ENCODE measurements at regions not wholly inside any gene's neighbourhood (a gene's known extent, or its start where the extent isn't known, plus 50 kb on each side); places are given as distances from the start of the nearest gene placed in this dataset.

GRCh38 chr6:126546541-126547120 lies 206.7 kb downstream of the CENPW start:
- peak; percentile 13 for DNase-seq (ENCODE audit: low read depth)
- TF ChIP-seq, protein P1, sequence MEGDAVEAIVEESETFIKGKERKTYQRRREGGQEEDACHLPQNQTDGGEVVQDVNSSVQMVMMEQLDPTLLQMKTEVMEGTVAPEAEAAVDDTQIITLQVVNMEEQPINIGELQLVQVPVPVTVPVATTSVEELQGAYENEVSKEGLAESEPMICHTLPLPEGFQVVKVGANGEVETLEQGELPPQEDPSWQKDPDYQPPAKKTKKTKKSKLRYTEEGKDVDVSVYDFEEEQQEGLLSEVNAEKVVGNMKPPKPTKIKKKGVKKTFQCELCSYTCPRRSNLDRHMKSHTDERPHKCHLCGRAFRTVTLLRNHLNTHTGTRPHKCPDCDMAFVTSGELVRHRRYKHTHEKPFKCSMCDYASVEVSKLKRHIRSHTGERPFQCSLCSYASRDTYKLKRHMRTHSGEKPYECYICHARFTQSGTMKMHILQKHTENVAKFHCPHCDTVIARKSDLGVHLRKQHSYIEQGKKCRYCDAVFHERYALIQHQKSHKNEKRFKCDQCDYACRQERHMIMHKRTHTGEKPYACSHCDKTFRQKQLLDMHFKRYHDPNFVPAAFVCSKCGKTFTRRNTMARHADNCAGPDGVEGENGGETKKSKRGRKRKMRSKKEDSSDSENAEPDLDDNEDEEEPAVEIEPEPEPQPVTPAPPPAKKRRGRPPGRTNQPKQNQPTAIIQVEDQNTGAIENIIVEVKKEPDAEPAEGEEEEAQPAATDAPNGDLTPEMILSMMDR (conservative IDR thresholded peaks at IDR 0.05; ENCODE audit: low read depth, low read length) = no peak
- no peak overlapping the region for H3K4me3 ChIP-seq (ENCODE audit: low read length)

DNA sequence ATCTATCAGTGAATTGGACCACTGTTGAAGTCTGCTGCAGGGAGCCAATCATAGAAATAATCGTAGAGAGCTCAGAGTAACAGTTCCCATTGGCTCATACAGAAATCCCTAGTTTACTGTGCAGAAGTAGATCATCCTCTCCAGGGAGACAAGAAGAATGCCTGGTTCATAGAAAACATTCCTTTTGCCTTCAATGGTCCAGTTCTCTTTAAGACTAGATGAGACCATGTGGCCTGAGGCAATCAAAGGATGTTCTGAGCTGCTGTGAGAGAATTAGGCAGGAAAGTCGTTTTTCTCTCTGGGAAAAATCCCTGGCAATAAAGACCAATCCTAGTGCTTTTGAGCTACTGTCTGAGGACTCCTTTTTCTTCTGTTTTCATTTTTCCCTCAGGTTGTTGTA lies 208.4 kb downstream of the CENPW start:
- no peak for DNase-seq (ENCODE audit: low read depth)
- no peak overlapping the region for H3K4me3 ChIP-seq (ENCODE audit: low read length)
- TF ChIP-seq, protein P1 (conservative IDR thresholded peaks at IDR 0.05; ENCODE audit: low read depth, low read length) = no peak

DNA sequence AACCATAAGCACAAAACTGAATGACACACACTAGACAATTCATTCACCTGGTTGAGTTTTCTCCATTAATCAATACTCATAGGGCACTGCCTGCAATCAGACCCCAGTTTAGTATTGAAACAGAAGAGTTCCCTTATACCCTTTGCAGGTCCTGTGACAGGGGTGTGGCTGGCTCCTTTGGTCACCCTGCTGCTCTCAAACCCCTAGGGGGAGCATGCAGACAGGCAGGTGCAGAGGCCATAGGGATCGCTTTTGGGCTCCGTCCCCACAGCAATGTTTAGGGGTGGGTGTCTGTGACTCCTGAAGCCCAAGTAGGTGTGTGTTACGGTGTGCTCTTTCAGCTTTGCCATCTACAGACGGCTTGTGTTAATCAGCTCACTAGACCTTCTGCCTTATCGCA lies 210.4 kb downstream of the CENPW start:
- TF ChIP-seq, protein P1 (conservative IDR thresholded peaks at IDR 0.05; ENCODE audit: low read depth, low read length) = no peak
- no peak for DNase-seq (ENCODE audit: low read depth)
- H3K4me3 ChIP-seq (ENCODE audit: low read length) = no peak overlapping the region

GRCh38 chr6:126551832-126552231 lies 211.9 kb downstream of the CENPW start:
- DNase-seq (ENCODE audit: low read depth) = no peak
- H3K4me3 ChIP-seq (ENCODE audit: low read length) = no peak overlapping the region
- TF ChIP-seq, protein P1 (conservative IDR thresholded peaks at IDR 0.05; ENCODE audit: low read depth, low read length) = no peak

DNA sequence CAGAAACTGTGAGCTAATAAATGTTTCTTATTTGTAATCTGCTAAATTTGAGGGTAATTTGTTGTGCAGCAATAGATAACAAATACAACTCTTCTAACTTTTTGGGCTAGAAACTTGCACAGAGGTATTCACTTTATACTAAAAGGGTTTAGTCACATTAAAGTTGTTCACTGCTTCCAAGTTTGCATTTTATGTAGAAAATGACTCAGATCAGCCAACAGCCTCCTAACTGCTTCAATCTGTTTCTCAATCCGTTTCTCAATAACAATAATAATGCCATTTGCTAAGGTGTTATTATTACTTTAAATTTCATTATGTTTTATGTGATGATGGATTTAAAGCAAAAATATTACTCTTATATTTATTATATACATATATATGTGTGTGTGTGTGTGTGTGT lies 213.9 kb downstream of the CENPW start:
- DNase-seq (ENCODE audit: low read depth) = no peak
- TF ChIP-seq, protein P1 (conservative IDR thresholded peaks at IDR 0.05; ENCODE audit: low read depth, low read length) = no peak
- no peak overlapping the region for H3K4me3 ChIP-seq (ENCODE audit: low read length)

GRCh38 chr6:126570507-126570906 lies 230.6 kb downstream of the CENPW start:
- TF ChIP-seq, protein P1 (conservative IDR thresholded peaks at IDR 0.05; ENCODE audit: low read depth, low read length) = no peak
- H3K4me3 ChIP-seq (ENCODE audit: low read length) = no peak overlapping the region
- DNase-seq (ENCODE audit: low read depth) = no peak

- TF ChIP-seq, protein P1 (conservative IDR thresholded peaks at IDR 0.05; ENCODE audit: low read depth, low read length) = no peak
- no peak overlapping the region for H3K4me3 ChIP-seq (ENCODE audit: low read length)
- DNase-seq (ENCODE audit: low read depth) = no peak
Measured at GRCh38 chr6:126574301-126574700, 234.4 kb downstream of the CENPW start.
